Islet precursor cell (in vitro differentiated cells): ENCODE measurements at regions not wholly inside any gene's neighbourhood (a gene's known extent, or its start where the extent isn't known, plus 50 kb on each side); places are given as distances from the start of the nearest gene placed in this dataset.
"Not testable (repeated sequence)": the region's sequence is repeated elsewhere in the genome, so short reads cannot be mapped to it uniquely, and the experiment has no call there.

Source experiments
- DNase-seq: peaks from one replicate; pipeline ENCODE4 v3.0.0-alpha.2; 2018

GRCh38 chr2:142756430-142756829 lies 121.0 kb upstream of the KYNU start:
- no peak for DNase-seq

- DNase-seq, result no peak
Measured at GRCh38 chr2:142755191-142755590, 122.3 kb upstream of the KYNU start.

- no peak for DNase-seq
Measured at GRCh38 chr2:142754182-142754581, 123.3 kb upstream of the KYNU start.

GRCh38 chr2:142750858-142751257 lies 126.6 kb upstream of the KYNU start:
- no peak for DNase-seq

GRCh38 chr2:142748559-142749099 lies 128.8 kb upstream of the KYNU start:
- no peak for DNase-seq

GRCh38 chr2:142745691-142746090 lies 131.8 kb upstream of the KYNU start:
- DNase-seq, result no peak

- no peak for DNase-seq
Measured at GRCh38 chr2:142742371-142743214, 134.9 kb upstream of the KYNU start.

GRCh38 chr2:142741764-142742269 lies 135.6 kb upstream of the KYNU start:
- no peak for DNase-seq

GRCh38 chr2:142734770-142735169 lies 142.7 kb upstream of the KYNU start:
- DNase-seq, result no peak

GRCh38 chr2:142734231-142734630 lies 143.2 kb upstream of the KYNU start:
- DNase-seq, result no peak

GRCh38 chr2:142729814-142730213 lies 147.7 kb upstream of the KYNU start:
- not testable (repeated sequence) for DNase-seq

GRCh38 chr2:142727821-142728478 lies 149.5 kb upstream of the KYNU start:
- DNase-seq, result not testable (repeated sequence)

- DNase-seq, result no peak
Measured at GRCh38 chr2:142725386-142725785, 152.1 kb upstream of the KYNU start.

GRCh38 chr2:142724713-142725349 lies 152.6 kb upstream of the KYNU start:
- DNase-seq, result no peak

- DNase-seq, result no peak
Measured at GRCh38 chr2:142724186-142724585, 153.3 kb upstream of the KYNU start.

- no peak for DNase-seq
Measured at GRCh38 chr2:142723236-142723635, 154.2 kb upstream of the KYNU start.

- DNase-seq, result no peak
Measured at GRCh38 chr2:142722569-142722968, 154.9 kb upstream of the KYNU start.

GRCh38 chr2:142722086-142722485 lies 155.4 kb upstream of the KYNU start:
- DNase-seq, result no peak

GRCh38 chr2:142721015-142721414 lies 156.4 kb upstream of the KYNU start:
- DNase-seq, result no peak

GRCh38 chr2:142718576-142719155 lies 158.8 kb upstream of the KYNU start:
- no peak for DNase-seq

- DNase-seq, result no peak
Measured at GRCh38 chr2:142716463-142717242, 160.8 kb upstream of the KYNU start.

GRCh38 chr2:142714600-142714999 lies 162.9 kb upstream of the KYNU start:
- no peak for DNase-seq
